ENCODE measurements at regions not wholly inside any gene's neighbourhood (a gene's known extent, or its start where the extent isn't known, plus 50 kb on each side); places are given as distances from the start of the nearest gene placed in this dataset.

GRCh38 chr2:223538920-223539440, 63.2 kb downstream of the SCG2 start:
- peaks cover 0 to 7% (median 2%) of the 10 kb centered on the region in 11 donors for H3K9me3 Mint-ChIP-seq
- Histone ChIP-seq H3K36me3 (ENCODE audit: control insufficient read depth in 2 of 3, insufficient read depth in 3 of 3, low read length in 3 of 3) (no peaks in the 10 kb centered on the region), H3K27ac (ENCODE audit: low read depth, low read length) (no peak overlapping the region), H3K27me3 (ENCODE audit: control insufficient read depth in 2 of 2, insufficient read depth in 2 of 2, low read length in 2 of 2) (no peaks in the 10 kb centered on the region), H3K9me3 (ENCODE audit: control insufficient read depth in 2 of 3, low read length in 3 of 3) (no peaks in the 10 kb centered on the region), H3K4me1 (ENCODE audit: control insufficient read depth in 2 of 2, insufficient read depth in 2 of 2, low read length in 2 of 2) (no peaks in the 10 kb centered on the region), H3K4me3 (ENCODE audit: low read length) (no peak overlapping the region)
- intact Hi-C loops (cut with micrococcal nuclease): no loop called here
- no peak overlapping the region for H3K4me3 Mint-ChIP-seq
- ATAC-seq (no peak), DNase-seq (no peak)
- CTCF ChIA-PET: no interaction called here
- no peak overlapping the region for H3K27ac Mint-ChIP-seq
- H3K27me3 Mint-ChIP-seq: peaks cover 0 to 11% (median 0%) of the 10 kb centered on the region in 5 donors
- H3K36me3 Mint-ChIP-seq: no peaks in the 10 kb centered on the region
- H3K4me1 Mint-ChIP-seq: no peaks in the 10 kb centered on the region
- POLR2A ChIA-PET: no interaction called here

DNA sequence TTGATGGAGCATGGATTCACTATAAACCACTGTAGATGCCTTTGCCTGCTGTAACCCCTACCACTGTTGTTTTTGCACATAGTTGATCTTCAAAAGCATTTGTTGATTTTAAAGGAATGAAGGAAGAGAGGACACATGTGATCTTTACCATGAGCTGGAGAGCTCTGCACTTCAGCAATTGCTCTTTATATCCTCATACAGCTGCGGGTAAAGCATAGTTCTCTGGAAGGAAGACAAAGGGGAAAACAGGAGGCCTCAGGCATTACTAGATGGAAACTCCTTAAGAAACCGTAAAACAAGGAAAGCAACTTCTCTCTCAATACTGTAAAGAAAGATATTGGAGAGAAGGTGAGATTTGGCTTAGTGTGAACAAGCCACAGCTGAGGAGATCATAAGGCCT, 60.6 kb downstream of the SCG2 start:
- no peak overlapping the region for H3K27ac Mint-ChIP-seq

GRCh38 chr2:223542501-223542900, 59.7 kb downstream of the SCG2 start:
- no peaks in the 10 kb centered on the region for H3K36me3 ChIP-seq (ENCODE audit: control insufficient read depth in 2 of 3, insufficient read depth in 3 of 3, low read length in 3 of 3)
- H3K27ac Mint-ChIP-seq: no peak overlapping the region
- H3K4me1 ChIP-seq (ENCODE audit: control insufficient read depth in 2 of 2, insufficient read depth in 2 of 2, low read length in 2 of 2): no peaks in the 10 kb centered on the region
- no peak for DNase-seq
- no peaks in the 10 kb centered on the region for H3K4me1 Mint-ChIP-seq
- H3K4me3 Mint-ChIP-seq: no peak overlapping the region
- no peak overlapping the region for H3K27ac ChIP-seq (ENCODE audit: low read depth, low read length)
- no peak for ATAC-seq
- no peaks in the 10 kb centered on the region for H3K27me3 ChIP-seq (ENCODE audit: control insufficient read depth in 2 of 2, insufficient read depth in 2 of 2, low read length in 2 of 2)
- intact Hi-C loops (cut with micrococcal nuclease): no loop called here
- POLR2A ChIA-PET: no interaction called here
- H3K9me3 ChIP-seq (ENCODE audit: control insufficient read depth in 2 of 3, low read length in 3 of 3): no peaks in the 10 kb centered on the region
- no peaks in the 10 kb centered on the region for H3K36me3 Mint-ChIP-seq
- CTCF ChIA-PET: no interaction called here
- H3K4me3 ChIP-seq (ENCODE audit: low read length): no peak overlapping the region
- H3K9me3 Mint-ChIP-seq: peaks cover 0 to 2% (median 0%) of the 10 kb centered on the region in 11 donors
- peaks cover 0 to 7% (median 0%) of the 10 kb centered on the region in 5 donors for H3K27me3 Mint-ChIP-seq

More for the DNA sequence above, 60.6 kb downstream of the SCG2 start:
- Histone ChIP-seq H3K4me1 (ENCODE audit: control insufficient read depth in 2 of 2, insufficient read depth in 2 of 2, low read length in 2 of 2) (no peaks in the 10 kb centered on the region), H3K9me3 (ENCODE audit: control insufficient read depth in 2 of 3, low read length in 3 of 3) (no peaks in the 10 kb centered on the region), H3K36me3 (ENCODE audit: control insufficient read depth in 2 of 3, insufficient read depth in 3 of 3, low read length in 3 of 3) (no peaks in the 10 kb centered on the region), H3K27me3 (ENCODE audit: control insufficient read depth in 2 of 2, insufficient read depth in 2 of 2, low read length in 2 of 2) (no peaks in the 10 kb centered on the region), H3K4me3 (ENCODE audit: low read length) (no peak overlapping the region), H3K27ac (ENCODE audit: low read depth, low read length) (no peak overlapping the region)
- H3K4me1 Mint-ChIP-seq: no peaks in the 10 kb centered on the region
- ATAC-seq: no peak
- CTCF ChIA-PET: no interaction called here
- peaks cover 0 to 5% (median under 1%) of the 10 kb centered on the region in 11 donors for H3K9me3 Mint-ChIP-seq
- POLR2A ChIA-PET: no interaction called here
- peaks cover 0 to 11% (median 0%) of the 10 kb centered on the region in 5 donors for H3K27me3 Mint-ChIP-seq
- intact Hi-C loops (cut with micrococcal nuclease): no loop called here
- H3K36me3 Mint-ChIP-seq: no peaks in the 10 kb centered on the region
- no peak for DNase-seq
- no peak overlapping the region for H3K4me3 Mint-ChIP-seq

DNA sequence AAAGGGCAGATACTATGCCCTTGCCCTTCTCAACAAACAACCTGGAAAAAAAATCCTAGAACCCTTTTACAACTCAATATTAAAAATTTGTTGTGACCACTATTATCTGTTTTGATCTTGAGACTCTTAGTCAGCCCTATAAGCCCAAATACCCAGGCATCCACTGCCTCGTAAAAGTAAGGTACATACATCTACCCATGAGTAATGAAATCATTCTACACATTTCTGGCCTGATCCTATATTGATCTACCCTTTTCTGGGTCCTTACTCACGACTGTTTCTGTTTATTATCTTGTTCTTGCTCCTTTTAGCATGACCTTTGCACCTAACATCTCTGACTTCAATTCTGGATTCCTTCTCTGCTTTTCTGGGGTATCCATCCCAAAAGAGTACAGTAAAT, 56.8 kb downstream of the SCG2 start:
- DNase-seq (no peak), ATAC-seq (no peak)
- H3K4me3 ChIP-seq (ENCODE audit: low read length): no peak overlapping the region
- H3K9me3 ChIP-seq (ENCODE audit: control insufficient read depth in 2 of 3, low read length in 3 of 3): no peaks in the 10 kb centered on the region
- Mint-ChIP-seq H3K4me1 (no peaks in the 10 kb centered on the region), H3K36me3 (no peaks in the 10 kb centered on the region), H3K27ac (no peak overlapping the region), H3K27me3 (peaks cover 0 to 5% (median 0%) of the 10 kb centered on the region in 5 donors), H3K4me3 (no peak overlapping the region), H3K9me3 (peaks cover 0 to 3% (median 0%) of the 10 kb centered on the region in 11 donors)
- H3K36me3 ChIP-seq (ENCODE audit: control insufficient read depth in 2 of 3, insufficient read depth in 3 of 3, low read length in 3 of 3): no peaks in the 10 kb centered on the region
- no peaks in the 10 kb centered on the region for H3K4me1 ChIP-seq (ENCODE audit: control insufficient read depth in 2 of 2, insufficient read depth in 2 of 2, low read length in 2 of 2)
- no peaks in the 10 kb centered on the region for H3K27me3 ChIP-seq (ENCODE audit: control insufficient read depth in 2 of 2, insufficient read depth in 2 of 2, low read length in 2 of 2)
- intact Hi-C loops (cut with micrococcal nuclease): no loop called here
- H3K27ac ChIP-seq (ENCODE audit: low read depth, low read length): no peak overlapping the region
- POLR2A ChIA-PET: no interaction called here
- CTCF ChIA-PET: no interaction called here

GRCh38 chr2:223545830-223546229, 56.3 kb downstream of the SCG2 start:
- no peaks in the 10 kb centered on the region for H3K9me3 ChIP-seq (ENCODE audit: control insufficient read depth in 2 of 3, low read length in 3 of 3)
- no peak overlapping the region for H3K27ac ChIP-seq (ENCODE audit: low read depth, low read length)
- H3K27me3 ChIP-seq (ENCODE audit: control insufficient read depth in 2 of 2, insufficient read depth in 2 of 2, low read length in 2 of 2): no peaks in the 10 kb centered on the region
- H3K36me3 ChIP-seq (ENCODE audit: control insufficient read depth in 2 of 3, insufficient read depth in 3 of 3, low read length in 3 of 3): no peaks in the 10 kb centered on the region
- H3K4me3 Mint-ChIP-seq: no peak overlapping the region
- no peaks in the 10 kb centered on the region for H3K36me3 Mint-ChIP-seq
- no peaks in the 10 kb centered on the region for H3K4me1 Mint-ChIP-seq
- H3K4me3 ChIP-seq (ENCODE audit: low read length): no peak overlapping the region
- no peaks in the 10 kb centered on the region for H3K4me1 ChIP-seq (ENCODE audit: control insufficient read depth in 2 of 2, insufficient read depth in 2 of 2, low read length in 2 of 2)
- ATAC-seq (no peak), DNase-seq (no peak)
- peaks cover 0 to 5% (median 0%) of the 10 kb centered on the region in 5 donors for H3K27me3 Mint-ChIP-seq
- peaks cover 0 to 3% (median 0%) of the 10 kb centered on the region in 11 donors for H3K9me3 Mint-ChIP-seq
- ChIA-PET CTCF (no interaction called here), POLR2A (no interaction called here)
- no peak overlapping the region for H3K27ac Mint-ChIP-seq
- intact Hi-C loops (cut with micrococcal nuclease): no loop called here

Data from naive thymus-derived CD4-positive, alpha-beta T cell (primary cell).